ENCODE measurements at regions not wholly inside any gene's neighbourhood (a gene's known extent, or its start where the extent isn't known, plus 50 kb on each side); places are given as distances from the start of the nearest gene placed in this dataset.

DNA sequence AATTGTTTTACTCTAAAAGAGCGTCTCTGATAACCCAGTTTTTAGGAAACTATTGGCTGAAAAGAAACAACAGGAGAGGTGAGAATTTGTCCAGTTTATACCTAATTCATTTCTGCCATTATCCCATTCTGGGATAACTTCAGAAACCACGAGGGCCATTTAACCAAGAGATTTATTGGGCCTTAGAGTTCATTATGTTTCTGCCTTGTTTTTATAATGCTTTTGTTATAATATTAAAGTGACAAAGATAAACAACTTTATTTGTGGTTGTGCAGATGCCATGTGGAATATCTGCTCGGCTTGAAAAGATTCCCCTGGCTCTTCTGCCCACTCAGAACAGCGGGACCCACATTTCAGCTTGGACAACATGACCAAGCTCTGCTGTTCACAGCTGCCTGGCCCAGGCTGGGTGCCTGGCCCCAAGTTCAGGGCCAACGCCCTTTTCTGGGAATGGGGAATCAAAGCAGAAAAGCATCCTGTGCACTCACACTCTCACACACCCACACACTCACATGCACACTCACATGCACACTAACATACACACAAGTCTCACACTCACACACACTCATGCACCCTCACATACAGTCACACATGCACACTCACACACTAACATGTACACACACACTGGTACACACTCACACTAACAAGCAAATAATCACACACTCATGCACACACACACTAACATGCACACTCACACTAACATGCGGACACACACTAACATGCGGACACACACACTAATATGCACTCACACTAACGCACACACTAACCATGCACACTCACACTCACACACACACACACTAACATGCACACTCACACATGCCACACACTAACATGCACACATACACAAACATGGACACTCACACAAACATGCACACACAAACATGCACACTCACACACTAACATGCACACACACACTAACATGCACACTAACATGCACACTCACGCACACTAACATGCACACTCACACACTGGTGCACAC, 86.7 kb upstream of the NEDD9 start:
- Histone ChIP-seq H3K4me2 (ENCODE audit: low read length) (no peak overlapping the region), H3K4me1 (ENCODE audit: control insufficient read depth, low read length) (no peaks in the 10 kb centered on the region), H3K9me3 (ENCODE audit: control insufficient read depth, insufficient read depth, low read length) (no peaks in the 10 kb centered on the region), H3F3A (ENCODE audit: control insufficient read depth, insufficient read depth) (no peaks in the 10 kb centered on the region), H3K27me3 (ENCODE audit: control insufficient read depth, low read length) (no peaks in the 10 kb centered on the region), H3K4me3 (ENCODE audit: low read length) (no peak overlapping the region), H3K27ac (ENCODE audit: low read depth, low read length) (no peak overlapping the region), H3K9me2 (replicated peaks; ENCODE audit: control insufficient read depth, low read length) (no peaks in the 10 kb centered on the region), H3K36me3 (ENCODE audit: control insufficient read depth, low read length) (no peaks in the 10 kb centered on the region), H4K20me1 (ENCODE audit: control insufficient read depth, insufficient read depth, low read depth, low read length) (no peaks in the 10 kb centered on the region), H3K79me2 (ENCODE audit: control insufficient read depth, low read length) (no peaks in the 10 kb centered on the region)
- TF ChIP-seq EZH2phosphoT487 (IDR thresholded peaks at IDR 0.05; ENCODE audit: borderline replicate concordance, low read length) = no peak
- TF ChIP-seq, protein P1, sequence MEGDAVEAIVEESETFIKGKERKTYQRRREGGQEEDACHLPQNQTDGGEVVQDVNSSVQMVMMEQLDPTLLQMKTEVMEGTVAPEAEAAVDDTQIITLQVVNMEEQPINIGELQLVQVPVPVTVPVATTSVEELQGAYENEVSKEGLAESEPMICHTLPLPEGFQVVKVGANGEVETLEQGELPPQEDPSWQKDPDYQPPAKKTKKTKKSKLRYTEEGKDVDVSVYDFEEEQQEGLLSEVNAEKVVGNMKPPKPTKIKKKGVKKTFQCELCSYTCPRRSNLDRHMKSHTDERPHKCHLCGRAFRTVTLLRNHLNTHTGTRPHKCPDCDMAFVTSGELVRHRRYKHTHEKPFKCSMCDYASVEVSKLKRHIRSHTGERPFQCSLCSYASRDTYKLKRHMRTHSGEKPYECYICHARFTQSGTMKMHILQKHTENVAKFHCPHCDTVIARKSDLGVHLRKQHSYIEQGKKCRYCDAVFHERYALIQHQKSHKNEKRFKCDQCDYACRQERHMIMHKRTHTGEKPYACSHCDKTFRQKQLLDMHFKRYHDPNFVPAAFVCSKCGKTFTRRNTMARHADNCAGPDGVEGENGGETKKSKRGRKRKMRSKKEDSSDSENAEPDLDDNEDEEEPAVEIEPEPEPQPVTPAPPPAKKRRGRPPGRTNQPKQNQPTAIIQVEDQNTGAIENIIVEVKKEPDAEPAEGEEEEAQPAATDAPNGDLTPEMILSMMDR (IDR thresholded peaks at IDR 0.05; ENCODE audit: low read depth, low read length, poor library complexity, severe bottlenecking) = no peak

DNA sequence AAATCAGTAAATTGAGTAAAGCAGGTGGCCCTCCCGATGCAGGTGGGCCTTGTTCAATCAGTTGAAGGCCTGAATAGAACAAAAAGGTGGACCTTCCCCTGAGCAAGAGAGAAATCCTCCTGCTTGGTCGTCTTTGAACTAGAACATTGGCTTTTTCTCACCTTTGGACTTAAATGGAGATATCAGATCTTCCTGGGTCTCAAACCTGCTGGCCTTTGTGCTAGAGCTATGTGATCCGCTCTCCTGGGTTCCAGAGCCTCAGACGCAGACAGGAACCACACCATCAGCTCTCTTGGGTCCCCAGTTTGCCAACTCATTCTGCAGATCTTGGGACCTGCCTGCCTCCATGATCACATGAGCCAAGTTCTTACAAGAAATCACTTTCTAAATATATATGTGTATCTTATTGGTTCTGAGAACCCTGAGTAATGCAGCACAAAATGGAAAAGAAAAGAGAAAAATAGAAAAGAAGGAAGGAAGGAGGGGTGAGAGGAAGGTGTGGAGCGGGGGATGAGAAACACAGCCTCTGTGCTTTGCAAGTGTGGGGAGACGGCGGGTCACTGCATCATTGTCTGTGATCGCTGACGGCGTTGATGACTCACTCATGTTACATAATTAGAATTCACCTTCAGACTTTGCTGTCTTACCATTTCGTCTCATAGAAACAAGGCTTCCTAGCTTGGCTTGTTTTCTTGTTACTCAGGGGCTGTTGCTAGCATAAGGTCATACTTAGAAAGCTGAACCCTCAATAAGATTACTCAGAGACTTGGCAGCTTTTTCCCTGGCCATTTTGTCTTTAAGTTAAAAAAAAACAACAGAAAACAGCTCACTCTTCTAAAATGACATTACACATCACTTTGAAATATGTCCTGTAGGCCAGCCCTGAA, 85.7 kb upstream of the NEDD9 start:
- TF ChIP-seq EZH2phosphoT487 (IDR thresholded peaks at IDR 0.05; ENCODE audit: borderline replicate concordance, low read length) = no peak
- TF ChIP-seq, protein P1 (IDR thresholded peaks at IDR 0.05; ENCODE audit: low read depth, low read length, poor library complexity, severe bottlenecking) = no peak
- no peak overlapping the region for H3K27ac ChIP-seq (ENCODE audit: low read depth, low read length)
- H4K20me1 ChIP-seq (ENCODE audit: control insufficient read depth, insufficient read depth, low read depth, low read length) = no peaks in the 10 kb centered on the region
- H3F3A ChIP-seq (ENCODE audit: control insufficient read depth, insufficient read depth) = no peaks in the 10 kb centered on the region
- no peaks in the 10 kb centered on the region for H3K36me3 ChIP-seq (ENCODE audit: control insufficient read depth, low read length)
- no peak overlapping the region for H3K4me2 ChIP-seq (ENCODE audit: low read length)
- no peaks in the 10 kb centered on the region for H3K9me3 ChIP-seq (ENCODE audit: control insufficient read depth, insufficient read depth, low read length)
- no peak overlapping the region for H3K4me3 ChIP-seq (ENCODE audit: low read length)
- H3K79me2 ChIP-seq (ENCODE audit: control insufficient read depth, low read length) = no peaks in the 10 kb centered on the region
- H3K27me3 ChIP-seq (ENCODE audit: control insufficient read depth, low read length) = no peaks in the 10 kb centered on the region
- no peaks in the 10 kb centered on the region for H3K4me1 ChIP-seq (ENCODE audit: control insufficient read depth, low read length)
- H3K9me2 ChIP-seq (replicated peaks; ENCODE audit: control insufficient read depth, low read length) = no peaks in the 10 kb centered on the region

DNA sequence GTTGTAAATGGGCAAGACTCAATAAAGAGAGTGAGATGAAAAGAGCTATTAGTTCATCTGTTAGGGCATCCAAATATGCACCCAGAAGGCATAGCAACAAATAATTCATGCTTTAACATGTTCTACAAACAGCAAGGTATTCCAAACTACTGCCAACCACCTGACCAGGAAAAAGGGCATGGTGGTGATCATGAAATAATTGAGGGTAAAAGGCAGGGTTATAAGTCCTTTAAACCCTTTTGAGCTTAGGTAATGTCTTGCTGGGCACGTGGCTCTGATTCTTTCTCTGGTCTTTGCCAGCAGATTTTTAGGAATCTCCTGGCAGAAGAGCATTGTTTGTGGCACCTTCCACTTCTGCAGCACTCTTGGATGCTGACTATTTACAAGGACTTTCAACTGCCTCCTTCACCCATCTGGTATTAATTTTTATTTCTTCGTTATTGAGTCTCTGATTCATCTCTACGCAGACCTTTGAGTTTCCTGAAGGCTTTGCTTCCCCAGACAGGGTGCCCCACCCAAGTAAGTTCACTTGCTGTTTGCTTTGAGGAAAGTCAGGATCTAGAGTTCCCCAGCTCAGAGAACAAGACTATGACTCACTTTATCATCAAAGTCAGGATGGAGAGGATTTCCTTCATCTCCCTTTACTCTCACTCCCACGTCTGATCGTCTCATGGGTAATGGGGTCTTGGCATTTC, 83.4 kb upstream of the NEDD9 start:
- H3K79me2 ChIP-seq (ENCODE audit: control insufficient read depth, low read length) = no peaks in the 10 kb centered on the region
- TF ChIP-seq, protein P1 (IDR thresholded peaks at IDR 0.05; ENCODE audit: low read depth, low read length, poor library complexity, severe bottlenecking) = no peak
- TF ChIP-seq EZH2phosphoT487 (IDR thresholded peaks at IDR 0.05; ENCODE audit: borderline replicate concordance, low read length) = no peak
- H3F3A ChIP-seq (ENCODE audit: control insufficient read depth, insufficient read depth) = no peaks in the 10 kb centered on the region
- H3K4me2 ChIP-seq (ENCODE audit: low read length) = no peak overlapping the region
- H3K4me3 ChIP-seq (ENCODE audit: low read length) = no peak overlapping the region
- no peaks in the 10 kb centered on the region for H3K4me1 ChIP-seq (ENCODE audit: control insufficient read depth, low read length)
- H3K36me3 ChIP-seq (ENCODE audit: control insufficient read depth, low read length) = no peaks in the 10 kb centered on the region
- H4K20me1 ChIP-seq (ENCODE audit: control insufficient read depth, insufficient read depth, low read depth, low read length) = no peaks in the 10 kb centered on the region
- H3K9me3 ChIP-seq (ENCODE audit: control insufficient read depth, insufficient read depth, low read length) = no peaks in the 10 kb centered on the region
- H3K27ac ChIP-seq (ENCODE audit: low read depth, low read length) = no peak overlapping the region
- no peaks in the 10 kb centered on the region for H3K27me3 ChIP-seq (ENCODE audit: control insufficient read depth, low read length)
- no peaks in the 10 kb centered on the region; the same call in 1 of the 2 replicates for H3K9me2 ChIP-seq (replicated peaks; ENCODE audit: control insufficient read depth, low read length)
